ENCODE measurements at regions not wholly inside any gene's neighbourhood (a gene's known extent, or its start where the extent isn't known, plus 50 kb on each side); places are given as distances from the start of the nearest gene placed in this dataset.

DNA sequence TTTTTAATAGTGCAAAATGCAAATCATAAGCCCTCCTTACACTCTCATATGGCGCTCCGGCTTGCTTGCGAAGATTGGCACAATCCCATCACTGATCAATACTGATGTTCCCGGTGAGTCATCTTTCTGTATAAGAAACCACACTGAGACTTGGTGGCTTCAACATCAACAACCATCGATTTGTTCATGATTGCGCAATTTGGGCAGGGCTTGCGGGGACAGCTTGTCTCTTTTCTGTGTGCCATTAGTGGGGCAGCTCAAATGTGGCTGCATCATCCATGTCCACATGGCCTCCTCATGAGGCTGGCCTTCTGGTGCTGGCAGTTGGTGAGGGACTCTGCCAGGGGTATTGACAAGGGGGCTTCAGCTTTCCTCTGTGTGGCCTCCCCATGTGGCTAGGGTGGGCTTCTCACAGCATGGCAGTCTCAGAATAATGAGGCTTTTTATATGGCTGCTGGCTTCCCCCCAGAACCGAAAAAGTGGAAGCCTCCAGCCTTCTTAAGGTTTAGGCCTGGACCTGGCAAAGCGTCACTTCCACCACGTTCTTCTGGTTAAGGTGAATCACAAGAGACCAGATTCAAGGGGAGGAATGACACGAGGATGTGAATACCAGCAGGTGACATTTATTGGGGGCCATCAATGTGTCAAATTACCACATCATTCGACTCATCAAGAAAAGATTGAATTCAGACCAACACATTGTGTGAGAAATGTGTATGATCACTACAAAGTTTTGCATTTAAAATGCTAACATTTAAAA lies 79.5 kb upstream of the NFIL3 start:
- RAD21 ChIA-PET (ENCODE audit: low non-redundant PET in 1 of 2, low total read pairs in 2 of 2, uncharacterized antibody in 2 of 2, unreplicated experiment in 2 of 2) = no interaction called here
- H3K79me2 ChIP-seq (ENCODE audit: insufficient read depth, low read length) = no peaks in the 10 kb centered on the region
- intact Hi-C loops (cut with micrococcal nuclease) = no loop called here
- no peaks in the 10 kb centered on the region for H3K27me3 ChIP-seq (ENCODE audit: insufficient read depth, low read length)
- no peak overlapping the region for H3K27ac ChIP-seq (ENCODE audit: low read depth, low read length)
- POLR2A ChIA-PET = no interaction called here
- no peak overlapping the region for H3K4me2 ChIP-seq (ENCODE audit: low read length)
- no peak overlapping the region for H3K4me3 ChIP-seq (replicated peaks in 1 of 2; ENCODE audit: low read depth in 1 of 2, low read length in 2 of 2)
- no peak overlapping the region for H3K9ac ChIP-seq (ENCODE audit: low read length)
- CTCF ChIA-PET = no interaction called here
- no peaks in the 10 kb centered on the region for H4K20me1 ChIP-seq (ENCODE audit: insufficient read depth)
- no TSS peak for BruUV-seq (replicated peaks)
- H3K4me1 ChIP-seq (ENCODE audit: control insufficient read depth in 1 of 2, insufficient read depth in 2 of 2, low read length in 2 of 2) = peaks cover 2 to 16% of the 10 kb centered on the region in 2 experiments; a peak in 3 of 4 replicates
- H2AFZ ChIP-seq (ENCODE audit: low read depth, low read length, poor library complexity, severe bottlenecking) = no peak overlapping the region
- DNase-seq (ENCODE audit: low read depth, low spot score) = no peak
- no peaks in the 10 kb centered on the region for H3K9me3 ChIP-seq (ENCODE audit: control insufficient read depth in 1 of 2, insufficient read depth in 1 of 2, low read depth in 1 of 2, low read length in 2 of 2)
- no peaks in the 10 kb centered on the region for H3K36me3 ChIP-seq (ENCODE audit: control insufficient read depth in 1 of 2, insufficient read depth in 2 of 2, low read length in 2 of 2)
- H3K9me2 ChIP-seq (ENCODE audit: insufficient read depth) = no peaks in the 10 kb centered on the region
- TF ChIP-seq POLR2AphosphoS5 (IDR thresholded peaks at IDR 0.05; ENCODE audit: low read depth, low read length) (no peak), CEBPB (IDR thresholded peaks at IDR 0.05; ENCODE audit: low read depth) (peak; percentile 80), CBX3 (IDR thresholded peaks at IDR 0.05; ENCODE audit: low read depth) (no peak), ATF3 (IDR thresholded peaks at IDR 0.05) (no peak), ZFX (IDR thresholded peaks at IDR 0.05) (no peak), TCF7L2 (IDR thresholded peaks at IDR 0.05; ENCODE audit: borderline replicate concordance, extremely low read depth, insufficient read depth, insufficient read length) (no peak), FOSL1 (IDR thresholded peaks at IDR 0.05; ENCODE audit: low read depth) (no peak)
- ATAC-seq = no peak

- no peaks in the 10 kb centered on the region for H3K36me3 ChIP-seq (ENCODE audit: control insufficient read depth in 1 of 2, insufficient read depth in 2 of 2, low read length in 2 of 2)
- no peak overlapping the region for H3K4me3 ChIP-seq (replicated peaks in 1 of 2; ENCODE audit: low read depth in 1 of 2, low read length in 2 of 2)
- H3K4me2 ChIP-seq (ENCODE audit: low read length) = no peak overlapping the region
- H4K20me1 ChIP-seq (ENCODE audit: insufficient read depth) = no peaks in the 10 kb centered on the region
- H2AFZ ChIP-seq (ENCODE audit: low read depth, low read length, poor library complexity, severe bottlenecking) = no peak overlapping the region
- CTCF ChIA-PET = no interaction called here
- H3K9ac ChIP-seq (ENCODE audit: low read length) = no peak overlapping the region
- ATAC-seq (no peak), DNase-seq (ENCODE audit: low read depth, low spot score) (no peak)
- POLR2A ChIA-PET = no interaction called here
- no peak overlapping the region for H3K27ac ChIP-seq (ENCODE audit: low read depth, low read length)
- H3K27me3 ChIP-seq (ENCODE audit: insufficient read depth, low read length) = no peaks in the 10 kb centered on the region
- RAD21 ChIA-PET (ENCODE audit: low non-redundant PET in 1 of 2, low total read pairs in 2 of 2, uncharacterized antibody in 2 of 2, unreplicated experiment in 2 of 2) = no interaction called here
- H3K4me1 ChIP-seq (ENCODE audit: control insufficient read depth in 1 of 2, insufficient read depth in 2 of 2, low read length in 2 of 2) = peaks cover 2 to 16% of the 10 kb centered on the region in 2 experiments; a peak in 3 of 4 replicates
- no TSS peak for BruUV-seq (replicated peaks)
- no peaks in the 10 kb centered on the region for H3K79me2 ChIP-seq (ENCODE audit: insufficient read depth, low read length)
- intact Hi-C loops (cut with micrococcal nuclease) = no loop called here
- no peaks in the 10 kb centered on the region for H3K9me2 ChIP-seq (ENCODE audit: insufficient read depth)
- no peaks in the 10 kb centered on the region for H3K9me3 ChIP-seq (ENCODE audit: control insufficient read depth in 1 of 2, insufficient read depth in 1 of 2, low read depth in 1 of 2, low read length in 2 of 2)
- TF ChIP-seq EZH2phosphoT487 (IDR thresholded peaks at IDR 0.05; ENCODE audit: borderline replicate concordance) (no peak), EGR1 (IDR thresholded peaks at IDR 0.05; ENCODE audit: low read depth) (no peak), CEBPB (IDR thresholded peaks at IDR 0.05; ENCODE audit: low read depth) (no peak), SP1 (IDR thresholded peaks at IDR 0.05; ENCODE audit: low read depth) (no peak), SRF (IDR thresholded peaks at IDR 0.05; ENCODE audit: low read depth) (no peak), MAX (IDR thresholded peaks at IDR 0.05) (no peak), YY1 (IDR thresholded peaks at IDR 0.05; ENCODE audit: extremely low read depth, insufficient replicate concordance, low read depth, low read length) (no peak), JUND (IDR thresholded peaks at IDR 0.05) (no peak), SIN3A (IDR thresholded peaks at IDR 0.05; ENCODE audit: low read depth) (no peak), RAD21 (IDR thresholded peaks at IDR 0.05; ENCODE audit: low read depth) (no peak), ELF1 (IDR thresholded peaks at IDR 0.05; ENCODE audit: borderline replicate concordance, low read depth) (no peak), EZH2 (IDR thresholded peaks at IDR 0.05) (no peak), POLR2A (IDR thresholded peaks at IDR 0.05; ENCODE audit: borderline replicate concordance, extremely low read depth, insufficient read depth, insufficient read length) (no peak)
- TF ChIP-seq, protein P1, sequence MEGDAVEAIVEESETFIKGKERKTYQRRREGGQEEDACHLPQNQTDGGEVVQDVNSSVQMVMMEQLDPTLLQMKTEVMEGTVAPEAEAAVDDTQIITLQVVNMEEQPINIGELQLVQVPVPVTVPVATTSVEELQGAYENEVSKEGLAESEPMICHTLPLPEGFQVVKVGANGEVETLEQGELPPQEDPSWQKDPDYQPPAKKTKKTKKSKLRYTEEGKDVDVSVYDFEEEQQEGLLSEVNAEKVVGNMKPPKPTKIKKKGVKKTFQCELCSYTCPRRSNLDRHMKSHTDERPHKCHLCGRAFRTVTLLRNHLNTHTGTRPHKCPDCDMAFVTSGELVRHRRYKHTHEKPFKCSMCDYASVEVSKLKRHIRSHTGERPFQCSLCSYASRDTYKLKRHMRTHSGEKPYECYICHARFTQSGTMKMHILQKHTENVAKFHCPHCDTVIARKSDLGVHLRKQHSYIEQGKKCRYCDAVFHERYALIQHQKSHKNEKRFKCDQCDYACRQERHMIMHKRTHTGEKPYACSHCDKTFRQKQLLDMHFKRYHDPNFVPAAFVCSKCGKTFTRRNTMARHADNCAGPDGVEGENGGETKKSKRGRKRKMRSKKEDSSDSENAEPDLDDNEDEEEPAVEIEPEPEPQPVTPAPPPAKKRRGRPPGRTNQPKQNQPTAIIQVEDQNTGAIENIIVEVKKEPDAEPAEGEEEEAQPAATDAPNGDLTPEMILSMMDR (IDR thresholded peaks at IDR 0.05 in 2 of 3, conservative IDR thresholded peaks at IDR 0.05 in 1 of 3; ENCODE audit: borderline replicate concordance in 1 of 3, insufficient read depth in 1 of 3, low read depth in 2 of 3, low read length in 2 of 3) = no peak
Observed at GRCh38 chr9:91502475-91502874, 78.8 kb upstream of the NFIL3 start.

Data from HCT116 (cell line).